Mammary epithelial cell (primary cell): ENCODE measurements at regions not wholly inside any gene's neighbourhood (a gene's known extent, or its start where the extent isn't known, plus 50 kb on each side); places are given as distances from the start of the nearest gene placed in this dataset.

ENCODE experiments used
- EZH2 ChIP-seq: IDR thresholded peaks from 2 replicates; pipeline ENCODE4 v1.6.1; 2012; ENCODE audit warnings: low read length, inconsistent platforms, borderline replicate concordance
- TF ChIP-seq, protein P1 (sequence below), 2 donors: IDR thresholded peaks in 1 of 2; conservative IDR thresholded peaks in 1 of 2; 2 replicates each; pipeline ENCODE4 v1.5.1; 2011 to 2012; ENCODE audit warnings: inconsistent platforms in 2 of 2, low read length in 2 of 2, mild to moderate bottlenecking in 2 of 2, control low read depth in 1 of 2, low read depth in 1 of 2; ENCODE audit not compliant: insufficient read depth in 1 of 2; ENCODE audit errors: extremely low read depth in 1 of 2

DNA sequence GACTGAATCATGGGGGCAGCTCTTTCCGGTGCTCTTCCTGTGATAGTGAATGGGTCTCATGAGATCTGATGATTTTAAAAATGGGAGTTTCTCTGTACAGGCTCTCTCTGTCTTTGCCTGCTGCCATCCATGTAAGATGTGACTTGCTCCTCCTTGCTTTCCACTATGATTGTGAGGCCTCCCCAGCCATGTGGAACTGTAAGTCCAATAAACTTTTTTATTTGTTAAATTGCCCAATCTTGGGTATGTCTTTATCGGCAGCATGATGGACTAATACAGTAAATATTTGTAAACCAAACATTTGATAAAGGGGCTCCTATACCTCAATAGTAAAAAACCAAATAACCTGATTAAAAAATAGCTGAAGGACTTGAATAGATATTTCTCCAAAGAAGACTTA lies 77.3 kb downstream of the INSIG2 start:
- TF ChIP-seq, protein P1, sequence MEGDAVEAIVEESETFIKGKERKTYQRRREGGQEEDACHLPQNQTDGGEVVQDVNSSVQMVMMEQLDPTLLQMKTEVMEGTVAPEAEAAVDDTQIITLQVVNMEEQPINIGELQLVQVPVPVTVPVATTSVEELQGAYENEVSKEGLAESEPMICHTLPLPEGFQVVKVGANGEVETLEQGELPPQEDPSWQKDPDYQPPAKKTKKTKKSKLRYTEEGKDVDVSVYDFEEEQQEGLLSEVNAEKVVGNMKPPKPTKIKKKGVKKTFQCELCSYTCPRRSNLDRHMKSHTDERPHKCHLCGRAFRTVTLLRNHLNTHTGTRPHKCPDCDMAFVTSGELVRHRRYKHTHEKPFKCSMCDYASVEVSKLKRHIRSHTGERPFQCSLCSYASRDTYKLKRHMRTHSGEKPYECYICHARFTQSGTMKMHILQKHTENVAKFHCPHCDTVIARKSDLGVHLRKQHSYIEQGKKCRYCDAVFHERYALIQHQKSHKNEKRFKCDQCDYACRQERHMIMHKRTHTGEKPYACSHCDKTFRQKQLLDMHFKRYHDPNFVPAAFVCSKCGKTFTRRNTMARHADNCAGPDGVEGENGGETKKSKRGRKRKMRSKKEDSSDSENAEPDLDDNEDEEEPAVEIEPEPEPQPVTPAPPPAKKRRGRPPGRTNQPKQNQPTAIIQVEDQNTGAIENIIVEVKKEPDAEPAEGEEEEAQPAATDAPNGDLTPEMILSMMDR (conservative IDR thresholded peaks at IDR 0.05 in 1 of 2, IDR thresholded peaks at IDR 0.05 in 1 of 2; ENCODE audit: extremely low read depth in 1 of 2, insufficient read depth in 1 of 2, low read depth in 1 of 2, low read length in 2 of 2) = no peak
- TF ChIP-seq EZH2 = no peak
